ENCODE measurements at regions not wholly inside any gene's neighbourhood (a gene's known extent, or its start where the extent isn't known, plus 50 kb on each side); places are given as distances from the start of the nearest gene placed in this dataset.

- peaks cover 0 to 22% of the 10 kb centered on the region in 2 donors for H3K27me3 ChIP-seq
- TF ChIP-seq, protein P1, sequence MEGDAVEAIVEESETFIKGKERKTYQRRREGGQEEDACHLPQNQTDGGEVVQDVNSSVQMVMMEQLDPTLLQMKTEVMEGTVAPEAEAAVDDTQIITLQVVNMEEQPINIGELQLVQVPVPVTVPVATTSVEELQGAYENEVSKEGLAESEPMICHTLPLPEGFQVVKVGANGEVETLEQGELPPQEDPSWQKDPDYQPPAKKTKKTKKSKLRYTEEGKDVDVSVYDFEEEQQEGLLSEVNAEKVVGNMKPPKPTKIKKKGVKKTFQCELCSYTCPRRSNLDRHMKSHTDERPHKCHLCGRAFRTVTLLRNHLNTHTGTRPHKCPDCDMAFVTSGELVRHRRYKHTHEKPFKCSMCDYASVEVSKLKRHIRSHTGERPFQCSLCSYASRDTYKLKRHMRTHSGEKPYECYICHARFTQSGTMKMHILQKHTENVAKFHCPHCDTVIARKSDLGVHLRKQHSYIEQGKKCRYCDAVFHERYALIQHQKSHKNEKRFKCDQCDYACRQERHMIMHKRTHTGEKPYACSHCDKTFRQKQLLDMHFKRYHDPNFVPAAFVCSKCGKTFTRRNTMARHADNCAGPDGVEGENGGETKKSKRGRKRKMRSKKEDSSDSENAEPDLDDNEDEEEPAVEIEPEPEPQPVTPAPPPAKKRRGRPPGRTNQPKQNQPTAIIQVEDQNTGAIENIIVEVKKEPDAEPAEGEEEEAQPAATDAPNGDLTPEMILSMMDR (IDR thresholded peaks at IDR 0.05) = no peak
- TF ChIP-seq POLR2A (IDR thresholded peaks at IDR 0.05) = no peak
- 1 to 3% methylated on average over 32 to 36 of the region's 36 CpGs for WGBS, 2 donors
- H3K4me1 ChIP-seq = peaks cover 27% of the 10 kb centered on the region
- intact Hi-C loops (cut with DNase I) = no loop called here
- H3K36me3 ChIP-seq (replicated peaks in 1 of 2; ENCODE audit: insufficient read depth in 1 of 2, low read depth in 2 of 2) = no peaks in the 10 kb centered on the region
- DNase-seq = peak in 2 of 4 donors; percentile 7 to 13
- peak overlapping the region in 1 of 2 donors; percentile 62 for H3K4me3 ChIP-seq
- H3K9me3 ChIP-seq = no peaks in the 10 kb centered on the region
- ATAC-seq = peak; percentile 41
- no peak overlapping the region for H3K27ac ChIP-seq
Measured at GRCh38 chr4:182143086-182143821, 99.9 kb upstream of the TENM3 start.

GRCh38 chr4:182143822-182144625 is 99.2 kb upstream of the TENM3 start:
- H3K9me3 ChIP-seq = no peaks in the 10 kb centered on the region
- no peaks in the 10 kb centered on the region for H3K36me3 ChIP-seq (replicated peaks in 1 of 2; ENCODE audit: insufficient read depth in 1 of 2, low read depth in 2 of 2)
- ATAC-seq (peak; percentile 41), DNase-seq (peak in 3 of 4 donors; percentile 11 to 30 (median 13))
- intact Hi-C loops (cut with DNase I) = no loop called here
- TF ChIP-seq, protein P1 (IDR thresholded peaks at IDR 0.05) = no peak
- TF ChIP-seq POLR2A (IDR thresholded peaks at IDR 0.05) = no peak
- H3K4me1 ChIP-seq = peaks cover 27% of the 10 kb centered on the region
- no peak overlapping the region for H3K27ac ChIP-seq
- WGBS, 2 donors = 1% methylated on average over 23 to 68 of the region's 79 CpGs
- peak overlapping the region; percentile 19 to 62 for H3K4me3 ChIP-seq
- H3K27me3 ChIP-seq = peaks cover 0 to 22% of the 10 kb centered on the region in 2 donors

DNA sequence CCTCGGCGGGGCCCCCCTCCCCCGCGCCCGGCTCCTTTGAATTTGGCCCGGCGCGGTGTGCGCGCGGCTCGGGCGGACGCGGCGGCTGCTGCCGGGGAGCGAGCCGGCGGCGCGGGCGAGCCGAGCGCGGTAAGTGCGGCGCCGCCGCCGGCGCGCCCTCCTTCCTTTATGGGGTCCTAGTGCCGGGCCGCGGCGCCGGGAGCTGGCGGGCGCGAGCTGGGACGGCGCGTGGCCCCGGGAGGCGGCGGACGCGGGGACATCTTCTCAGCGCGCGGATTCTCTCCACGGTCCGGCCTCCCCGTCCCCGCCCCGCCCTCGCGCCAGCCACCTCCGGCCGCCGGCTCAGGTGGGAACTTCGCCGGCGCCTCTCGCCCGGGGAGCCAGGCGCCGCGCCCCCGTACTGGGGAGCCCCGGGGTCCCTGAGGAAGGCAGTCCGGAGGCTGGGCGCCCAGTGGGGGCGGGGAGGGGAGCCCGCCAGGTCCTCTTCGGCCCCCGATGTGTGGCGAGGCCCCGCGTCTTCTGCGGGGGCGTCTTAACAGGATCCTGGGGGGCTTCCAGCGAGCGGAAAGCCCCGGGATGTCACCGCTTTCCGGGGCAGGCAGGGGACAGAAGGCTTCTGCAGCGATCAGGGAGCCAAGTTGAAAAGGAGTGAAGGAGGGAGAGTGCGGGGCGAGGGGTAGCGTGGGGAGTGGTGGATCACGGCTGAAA is 98.4 kb upstream of the TENM3 start:
- no peak overlapping the region for H3K27ac ChIP-seq

GRCh38 chr4:182145334-182145905 is 97.8 kb upstream of the TENM3 start:
- no peak overlapping the region for H3K27ac ChIP-seq
- intact Hi-C loops (cut with DNase I) = no loop called here
- DNase-seq (no peak), ATAC-seq (no peak)
- H3K4me3 ChIP-seq = no peak overlapping the region
- TF ChIP-seq, protein P1 (IDR thresholded peaks at IDR 0.05) = no peak
- no peak for TF ChIP-seq POLR2A (IDR thresholded peaks at IDR 0.05)
- peaks cover 27% of the 10 kb centered on the region for H3K4me1 ChIP-seq
- WGBS, 2 donors = 13 to 26% methylated on average over 12 of the region's 12 CpGs
- H3K27me3 ChIP-seq = peaks cover 0 to 22% of the 10 kb centered on the region in 2 donors
- no peaks in the 10 kb centered on the region for H3K36me3 ChIP-seq (replicated peaks in 1 of 2; ENCODE audit: insufficient read depth in 1 of 2, low read depth in 2 of 2)
- no peaks in the 10 kb centered on the region for H3K9me3 ChIP-seq

More for the DNA sequence above, 98.4 kb upstream of the TENM3 start:
- H3K36me3 ChIP-seq (replicated peaks in 1 of 2; ENCODE audit: insufficient read depth in 1 of 2, low read depth in 2 of 2) = no peaks in the 10 kb centered on the region
- peak; percentile 19 for ATAC-seq
- peak overlapping the region in 1 of 2 donors; percentile 62 for H3K4me3 ChIP-seq
- DNase-seq = peak in 1 of 4 donors; percentile 10
- WGBS, 2 donors = 1 to 5% methylated on average over 19 to 70 of the region's 93 CpGs
- peaks cover 27% of the 10 kb centered on the region for H3K4me1 ChIP-seq
- intact Hi-C loops (cut with DNase I) = no loop called here
- H3K9me3 ChIP-seq = no peaks in the 10 kb centered on the region
- no peak for TF ChIP-seq POLR2A (IDR thresholded peaks at IDR 0.05)
- TF ChIP-seq, protein P1 (IDR thresholded peaks at IDR 0.05) = no peak
- H3K27me3 ChIP-seq = peaks cover 0 to 22% of the 10 kb centered on the region in 2 donors
